C4-2B (cell line): ENCODE measurements at regions not wholly inside any gene's neighbourhood (a gene's known extent, or its start where the extent isn't known, plus 50 kb on each side); places are given as distances from the start of the nearest gene placed in this dataset.
A peak's percentile ranks its signal among the peaks of the same experiment; 100 is the strongest.

Experiments used
- ZFX ChIP-seq: fragments of 450-650 bp; IDR thresholded peaks from 2 replicates; pipeline ENCODE4 v1.6.1; 2017
- TF ChIP-seq, protein P1 (sequence below): fragments of 450-650 bp; conservative IDR thresholded peaks from 2 replicates; pipeline ENCODE4 v1.5.1; 2017; ENCODE audit warnings: mild to moderate bottlenecking

DNA sequence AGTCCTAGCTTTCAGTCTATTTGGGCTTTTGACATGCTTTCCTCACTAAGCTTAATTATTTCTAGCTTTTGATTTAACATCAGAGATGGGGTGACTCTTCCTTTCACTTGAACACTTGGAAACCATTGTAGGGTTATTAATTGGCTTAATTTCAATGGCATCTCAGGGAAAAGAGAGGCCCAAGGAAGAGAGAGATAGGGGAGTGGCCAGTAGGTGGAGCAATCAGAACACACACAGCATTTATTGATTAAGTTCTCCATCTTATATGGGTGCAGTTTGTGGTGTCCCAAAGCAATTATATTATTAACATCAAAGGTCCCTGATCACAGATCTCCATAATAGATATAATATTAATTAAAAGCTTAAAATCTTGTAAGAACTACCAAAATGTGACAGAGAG lies 1466.1 kb upstream of the SEL1L start:
- TF ChIP-seq, protein P1, sequence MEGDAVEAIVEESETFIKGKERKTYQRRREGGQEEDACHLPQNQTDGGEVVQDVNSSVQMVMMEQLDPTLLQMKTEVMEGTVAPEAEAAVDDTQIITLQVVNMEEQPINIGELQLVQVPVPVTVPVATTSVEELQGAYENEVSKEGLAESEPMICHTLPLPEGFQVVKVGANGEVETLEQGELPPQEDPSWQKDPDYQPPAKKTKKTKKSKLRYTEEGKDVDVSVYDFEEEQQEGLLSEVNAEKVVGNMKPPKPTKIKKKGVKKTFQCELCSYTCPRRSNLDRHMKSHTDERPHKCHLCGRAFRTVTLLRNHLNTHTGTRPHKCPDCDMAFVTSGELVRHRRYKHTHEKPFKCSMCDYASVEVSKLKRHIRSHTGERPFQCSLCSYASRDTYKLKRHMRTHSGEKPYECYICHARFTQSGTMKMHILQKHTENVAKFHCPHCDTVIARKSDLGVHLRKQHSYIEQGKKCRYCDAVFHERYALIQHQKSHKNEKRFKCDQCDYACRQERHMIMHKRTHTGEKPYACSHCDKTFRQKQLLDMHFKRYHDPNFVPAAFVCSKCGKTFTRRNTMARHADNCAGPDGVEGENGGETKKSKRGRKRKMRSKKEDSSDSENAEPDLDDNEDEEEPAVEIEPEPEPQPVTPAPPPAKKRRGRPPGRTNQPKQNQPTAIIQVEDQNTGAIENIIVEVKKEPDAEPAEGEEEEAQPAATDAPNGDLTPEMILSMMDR, result peak; percentile 61
- no peak for TF ChIP-seq ZFX
